K562 (cell line): ENCODE measurements at regions not wholly inside any gene's neighbourhood (a gene's known extent, or its start where the extent isn't known, plus 50 kb on each side); places are given as distances from the start of the nearest gene placed in this dataset.

Source experiments
- ATAC-seq: fragments of 200-7000 bp; cut with Tn5 transposase; 3 replicates; pipeline ENCODE4 v1.9.1; 2020; ENCODE audit warnings: moderate library complexity
- BruUV-seq: library from RNA; stranded (reverse); fragments of 400-500 nt; replicated peaks from 2 replicates; lab custom pipeline; 2021; lab: Mats Ljungman, UMichigan
- CTCF ChIA-PET: fragments of 300-600 bp; formaldehyde crosslinking; extraction: SDS; loops from one replicate; lab custom pipeline; 2021; ENCODE audit warnings: low intra/inter-chr PET ratio; lab: Yijun Ruan, JAX
- POLR2A ChIA-PET: fragments of 300-600, 350-650 bp; sonication (Branson Sonifier 250); formaldehyde crosslinking; extraction: SDS; loops from one replicate; lab custom pipeline; 2021; ENCODE audit warnings: antibody characterized with exemption, inconsistent platforms; lab: Yijun Ruan, JAX
- DNase-seq, 4 experiments: peaks; one replicate each; pipeline versions ENCODE4 v3.0.0 to v3.0.0-alpha.2; 2011 to 2018; ENCODE audit warnings: low spot score in 3 of 4, mixed read lengths in 3 of 4; ENCODE audit errors: extremely low read depth in 1 of 4
- FAIRE-seq: peaks from 2 replicates; lab custom pipeline; 2011; peaks lifted over from hg19 to GRCh38; lab: Jason Lieb, UNC
- H2AFZ ChIP-seq: 2 replicates; pipeline ENCODE4 v1.6.0; 2011; ENCODE audit warnings: low read depth, low read length, control low read depth, inconsistent platforms
- H3K27ac ChIP-seq: fragments of 200-600 bp; 3 replicates; pipeline ENCODE4 v1.8.0; 2011; ENCODE audit warnings: low read depth, mild to moderate bottlenecking, control low read depth, inconsistent platforms, low read length, moderate library complexity, mixed read lengths; ENCODE audit errors: extremely low read depth
- H3K27me3 ChIP-seq, 2 experiments: fragments of 300-600 bp in 1 of 2; 2 replicates in 1 of 2; 3 replicates in 1 of 2; pipeline versions ENCODE4 v1.6.0 to v1.8.0; 2011; ENCODE audit warnings: inconsistent platforms in 2 of 2, low read length in 2 of 2, mild to moderate bottlenecking in 1 of 2, mixed read lengths in 1 of 2, moderate library complexity in 1 of 2; ENCODE audit not compliant: control insufficient read depth in 2 of 2, insufficient read depth in 2 of 2
- H3K36me3 ChIP-seq: fragments of 300-600 bp; 3 replicates; pipeline ENCODE4 v1.8.0; 2011; ENCODE audit warnings: mild to moderate bottlenecking, low read length, inconsistent platforms; ENCODE audit not compliant: control insufficient read depth, insufficient read depth
- H3K4me1 ChIP-seq, 2 experiments: fragments of 200-600 bp in 1 of 2; replicated peaks in 1 of 2; 2 replicates in 1 of 2; 3 replicates in 1 of 2; pipeline versions ENCODE4 v1.5.1 to v1.8.0; 2011; ENCODE audit warnings: inconsistent platforms in 2 of 2, low read length in 2 of 2, mild to moderate bottlenecking in 1 of 2, mixed read lengths in 1 of 2, moderate library complexity in 1 of 2; ENCODE audit not compliant: control insufficient read depth in 2 of 2, insufficient read depth in 2 of 2
- H3K4me2 ChIP-seq: 2 replicates; pipeline ENCODE4 v1.6.1; 2011; ENCODE audit warnings: low read length, control low read depth, inconsistent platforms, mixed read lengths; ENCODE audit not compliant: insufficient read depth
- H3K4me3 ChIP-seq: fragments of 200-600 bp; sonication (generic), shearing (Covaris generic); 2 replicates; pipeline ENCODE4 v1.5.1; 2016; ENCODE audit warnings: control low read depth, inconsistent platforms
- H3K79me2 ChIP-seq: fragments of 200-600 bp; 3 replicates; pipeline ENCODE4 v1.8.0; 2011; ENCODE audit warnings: low read length, inconsistent platforms; ENCODE audit not compliant: control insufficient read depth, insufficient read depth
- H3K9ac ChIP-seq, 2 experiments: 2 replicates each; pipeline versions ENCODE4 v1.6.0 to v1.6.1; 2011; ENCODE audit warnings: low read depth in 2 of 2, low read length in 2 of 2, control low read depth in 1 of 2, inconsistent platforms in 1 of 2, mild to moderate bottlenecking in 1 of 2, mixed read lengths in 1 of 2; ENCODE audit not compliant: insufficient read depth in 1 of 2
- H3K9me1 ChIP-seq: one replicate; pipeline ENCODE4 v1.6.0; 2011; ENCODE audit warnings: inconsistent platforms, mild to moderate bottlenecking, low read length, moderate library complexity; ENCODE audit not compliant: control insufficient read depth, insufficient read depth
- H3K9me3 ChIP-seq: replicated peaks from 2 replicates; pipeline ENCODE4 v1.5.1; 2011; ENCODE audit warnings: low read depth, low read length, inconsistent platforms; ENCODE audit not compliant: control insufficient read depth, insufficient read depth
- H4K20me1 ChIP-seq: replicated peaks from 2 replicates; pipeline ENCODE4 v1.6.1; 2011; ENCODE audit warnings: low read length, inconsistent platforms, mixed read lengths; ENCODE audit not compliant: control insufficient read depth, insufficient read depth
- FOXP1 ChIP-seq: sonication (generic); formaldehyde crosslinking; IDR thresholded peaks from 2 replicates; pipeline ENCODE4 v1.8.0; 2022; ENCODE audit warnings: mild to moderate bottlenecking, missing genetic modification reagents
- MEF2A ChIP-seq: IDR thresholded peaks from 2 replicates; pipeline ENCODE4 v1.6.1; 2011; ENCODE audit warnings: low read depth, mild to moderate bottlenecking, low read length, moderate library complexity; ENCODE audit not compliant: control insufficient read depth
- NFRKB ChIP-seq: fragments of 450-650 bp; IDR thresholded peaks from 2 replicates; pipeline ENCODE4 v1.6.1; 2016; ENCODE audit warnings: low read depth
- POU5F1 ChIP-seq: fragments of 150-350 bp; IDR thresholded peaks from 2 replicates; pipeline ENCODE4 v1.6.1; 2014; ENCODE audit warnings: borderline replicate concordance, low read length, low read depth, mild to moderate bottlenecking; ENCODE audit not compliant: partially characterized antibody
- PTBP1 ChIP-seq: fragments of 200-400 bp; formaldehyde crosslinking; IDR thresholded peaks from 2 replicates; pipeline ENCODE4 v1.6.1; 2017; ENCODE audit warnings: low read depth, low read length
- SMAD3 ChIP-seq: fragments of 450-650 bp; formaldehyde crosslinking; conservative IDR thresholded peaks from 2 replicates; pipeline ENCODE4 v1.4.0; 2020; ENCODE audit warnings: mild to moderate bottlenecking
- SMARCA4 ChIP-seq: fragments of 450-650 bp; IDR thresholded peaks from 2 replicates; pipeline ENCODE4 v1.6.1; 2016
- ZNF184 ChIP-seq: sonication (generic); formaldehyde crosslinking; IDR thresholded peaks from 2 replicates; pipeline ENCODE4 v1.5.0; 2020; ENCODE audit warnings: missing genetic modification reagents
- WGBS: fragments of 100-300 bp; shearing (Covaris generic); methylation state at CpG from one replicate; pipeline ENCODE4 v1.1.6; 2016; ENCODE audit warnings: low coverage, mixed read lengths; ENCODE audit not compliant: insufficient coverage; ENCODE audit errors: missing lambda C conversion rate; 5-methylcytosine and 5-hydroxymethylcytosine counted together
- in situ Hi-C: fragments of 300-500 bp; cut with MboI; formaldehyde crosslinking; loops from 4 replicates; pipeline ENCODE4 v1.15.0; 2018; ENCODE audit warnings: inconsistent platforms, mixed read lengths
- intact Hi-C: fragments of 100-400 bp; cut with micrococcal nuclease; formaldehyde crosslinking; loops from 2 replicates; pipeline ENCODE4 v1.14.2; 2022
- TF ChIP-seq, protein P1 (sequence below): fragments of 450-650 bp; IDR thresholded peaks from 2 replicates; pipeline ENCODE4 v1.6.1; 2016; ENCODE audit warnings: mild to moderate bottlenecking
- TF ChIP-seq, protein P2 (sequence below): sonication (generic); formaldehyde crosslinking; IDR thresholded peaks from 2 replicates; pipeline ENCODE4 v1.8.1; 2023; ENCODE audit warnings: missing genetic modification reagents, mild to moderate bottlenecking, borderline replicate concordance
- TF ChIP-seq, protein P3 (sequence below): fragments of 450-650 bp; formaldehyde crosslinking; IDR thresholded peaks from 2 replicates; pipeline ENCODE4 v1.4.0; 2022; ENCODE audit warnings: missing genetic modification characterization

DNA sequence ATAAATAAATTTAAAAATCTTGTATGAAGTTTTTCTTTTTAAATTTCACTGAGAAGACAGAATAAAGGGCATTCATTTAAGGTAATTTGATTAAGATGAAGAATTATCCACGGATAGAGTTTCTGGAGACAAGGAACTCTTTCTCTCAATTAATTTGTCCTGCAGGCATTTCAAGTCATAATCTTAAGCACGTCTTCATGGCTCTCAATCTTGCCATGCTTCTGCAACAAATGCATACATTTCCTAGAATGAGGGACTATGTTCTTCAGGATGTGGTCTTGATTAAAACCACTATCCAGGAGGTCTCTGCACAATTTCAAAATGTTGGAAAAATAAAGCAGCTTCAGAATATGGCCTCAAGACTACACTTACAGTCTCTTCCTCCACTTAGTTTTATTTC, 67.6 kb upstream of the LSAMP start:
- no peak for ATAC-seq
- TF ChIP-seq, protein P1, sequence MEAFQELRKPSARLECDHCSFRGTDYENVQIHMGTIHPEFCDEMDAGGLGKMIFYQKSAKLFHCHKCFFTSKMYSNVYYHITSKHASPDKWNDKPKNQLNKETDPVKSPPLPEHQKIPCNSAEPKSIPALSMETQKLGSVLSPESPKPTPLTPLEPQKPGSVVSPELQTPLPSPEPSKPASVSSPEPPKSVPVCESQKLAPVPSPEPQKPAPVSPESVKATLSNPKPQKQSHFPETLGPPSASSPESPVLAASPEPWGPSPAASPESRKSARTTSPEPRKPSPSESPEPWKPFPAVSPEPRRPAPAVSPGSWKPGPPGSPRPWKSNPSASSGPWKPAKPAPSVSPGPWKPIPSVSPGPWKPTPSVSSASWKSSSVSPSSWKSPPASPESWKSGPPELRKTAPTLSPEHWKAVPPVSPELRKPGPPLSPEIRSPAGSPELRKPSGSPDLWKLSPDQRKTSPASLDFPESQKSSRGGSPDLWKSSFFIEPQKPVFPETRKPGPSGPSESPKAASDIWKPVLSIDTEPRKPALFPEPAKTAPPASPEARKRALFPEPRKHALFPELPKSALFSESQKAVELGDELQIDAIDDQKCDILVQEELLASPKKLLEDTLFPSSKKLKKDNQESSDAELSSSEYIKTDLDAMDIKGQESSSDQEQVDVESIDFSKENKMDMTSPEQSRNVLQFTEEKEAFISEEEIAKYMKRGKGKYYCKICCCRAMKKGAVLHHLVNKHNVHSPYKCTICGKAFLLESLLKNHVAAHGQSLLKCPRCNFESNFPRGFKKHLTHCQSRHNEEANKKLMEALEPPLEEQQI, result no peak
- TF ChIP-seq ZNF184 (CRISPR knock-in tag) (no peak), NFRKB (no peak), MEF2A (no peak), FOXP1 (CRISPR knock-in tag) (no peak), POU5F1 (no peak), SMAD3 (CRISPR knock-in tag) (no peak), SMARCA4 (no peak), PTBP1 (no peak)
- TF ChIP-seq, protein P2, sequence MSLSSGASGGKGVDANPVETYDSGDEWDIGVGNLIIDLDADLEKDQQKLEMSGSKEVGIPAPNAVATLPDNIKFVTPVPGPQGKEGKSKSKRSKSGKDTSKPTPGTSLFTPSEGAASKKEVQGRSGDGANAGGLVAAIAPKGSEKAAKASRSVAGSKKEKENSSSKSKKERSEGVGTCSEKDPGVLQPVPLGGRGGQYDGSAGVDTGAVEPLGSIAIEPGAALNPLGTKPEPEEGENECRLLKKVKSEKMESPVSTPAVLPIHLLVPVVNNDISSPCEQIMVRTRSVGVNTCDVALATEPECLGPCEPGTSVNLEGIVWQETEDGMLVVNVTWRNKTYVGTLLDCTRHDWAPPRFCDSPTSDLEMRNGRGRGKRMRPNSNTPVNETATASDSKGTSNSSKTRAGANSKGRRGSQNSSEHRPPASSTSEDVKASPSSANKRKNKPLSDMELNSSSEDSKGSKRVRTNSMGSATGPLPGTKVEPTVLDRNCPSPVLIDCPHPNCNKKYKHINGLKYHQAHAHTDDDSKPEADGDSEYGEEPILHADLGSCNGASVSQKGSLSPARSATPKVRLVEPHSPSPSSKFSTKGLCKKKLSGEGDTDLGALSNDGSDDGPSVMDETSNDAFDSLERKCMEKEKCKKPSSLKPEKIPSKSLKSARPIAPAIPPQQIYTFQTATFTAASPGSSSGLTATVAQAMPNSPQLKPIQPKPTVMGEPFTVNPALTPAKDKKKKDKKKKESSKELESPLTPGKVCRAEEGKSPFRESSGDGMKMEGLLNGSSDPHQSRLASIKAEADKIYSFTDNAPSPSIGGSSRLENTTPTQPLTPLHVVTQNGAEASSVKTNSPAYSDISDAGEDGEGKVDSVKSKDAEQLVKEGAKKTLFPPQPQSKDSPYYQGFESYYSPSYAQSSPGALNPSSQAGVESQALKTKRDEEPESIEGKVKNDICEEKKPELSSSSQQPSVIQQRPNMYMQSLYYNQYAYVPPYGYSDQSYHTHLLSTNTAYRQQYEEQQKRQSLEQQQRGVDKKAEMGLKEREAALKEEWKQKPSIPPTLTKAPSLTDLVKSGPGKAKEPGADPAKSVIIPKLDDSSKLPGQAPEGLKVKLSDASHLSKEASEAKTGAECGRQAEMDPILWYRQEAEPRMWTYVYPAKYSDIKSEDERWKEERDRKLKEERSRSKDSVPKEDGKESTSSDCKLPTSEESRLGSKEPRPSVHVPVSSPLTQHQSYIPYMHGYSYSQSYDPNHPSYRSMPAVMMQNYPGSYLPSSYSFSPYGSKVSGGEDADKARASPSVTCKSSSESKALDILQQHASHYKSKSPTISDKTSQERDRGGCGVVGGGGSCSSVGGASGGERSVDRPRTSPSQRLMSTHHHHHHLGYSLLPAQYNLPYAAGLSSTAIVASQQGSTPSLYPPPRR (CRISPR knock-in tag), result no peak
- TF ChIP-seq, protein P3, sequence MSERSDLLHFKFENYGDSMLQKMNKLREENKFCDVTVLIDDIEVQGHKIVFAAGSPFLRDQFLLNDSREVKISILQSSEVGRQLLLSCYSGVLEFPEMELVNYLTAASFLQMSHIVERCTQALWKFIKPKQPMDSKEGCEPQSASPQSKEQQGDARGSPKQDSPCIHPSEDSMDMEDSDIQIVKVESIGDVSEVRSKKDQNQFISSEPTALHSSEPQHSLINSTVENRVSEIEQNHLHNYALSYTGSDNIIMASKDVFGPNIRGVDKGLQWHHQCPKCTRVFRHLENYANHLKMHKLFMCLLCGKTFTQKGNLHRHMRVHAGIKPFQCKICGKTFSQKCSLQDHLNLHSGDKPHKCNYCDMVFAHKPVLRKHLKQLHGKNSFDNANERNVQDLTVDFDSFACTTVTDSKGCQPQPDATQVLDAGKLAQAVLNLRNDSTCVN, result no peak
- no peak for FAIRE-seq
- no peak overlapping the region for H3K9ac ChIP-seq
- no peaks in the 10 kb centered on the region for H3K27me3 ChIP-seq
- no peaks in the 10 kb centered on the region for H3K9me3 ChIP-seq
- H3K79me2 ChIP-seq, result no peaks in the 10 kb centered on the region
- H4K20me1 ChIP-seq, result no peaks in the 10 kb centered on the region
- H3K4me2 ChIP-seq, result no peak overlapping the region
- ChIA-PET CTCF (no interaction called here), POLR2A (no interaction called here)
- no peak overlapping the region for H2AFZ ChIP-seq
- intact Hi-C loops, result no loop called here
- BruUV-seq, result no TSS peak
- no peaks in the 10 kb centered on the region for H3K9me1 ChIP-seq
- no peaks in the 10 kb centered on the region for H3K36me3 ChIP-seq
- in situ Hi-C loops, result no loop called here
- H3K4me3 ChIP-seq, result no peak overlapping the region
- 0% methylated on average over 2 of the region's 2 CpGs for WGBS
- H3K4me1 ChIP-seq, result no peaks in the 10 kb centered on the region
- H3K27ac ChIP-seq, result no peak overlapping the region
- no peak for DNase-seq
